ENCODE measurements at regions not wholly inside any gene's neighbourhood (a gene's known extent, or its start where the extent isn't known, plus 50 kb on each side); places are given as distances from the start of the nearest gene placed in this dataset.

- no peak for TF ChIP-seq POLR2A (IDR thresholded peaks at IDR 0.05)
- TF ChIP-seq EP300 (IDR thresholded peaks at IDR 0.05), result no peak
- no peak for TF ChIP-seq POLR2AphosphoS5 (IDR thresholded peaks at IDR 0.05)
- no peak for TF ChIP-seq CTCF (IDR thresholded peaks at IDR 0.05)
- Histone ChIP-seq H3K27ac (no peak overlapping the region), H3K4me1 (no peaks in the 10 kb centered on the region), H3K4me3 (no peak overlapping the region), H3K27me3 (no peaks in the 10 kb centered on the region), H3K36me3 (no peaks in the 10 kb centered on the region), H3K9me3 (no peaks in the 10 kb centered on the region)
- no peak for DNase-seq (ENCODE audit: low spot score in 2 of 2)
- 25% methylated on average over 1 of the region's 2 CpGs for WGBS
These were observed 352.9 kb upstream of the OR4E1 start for GRCh38 chr14:22026527-22026926.

DNA sequence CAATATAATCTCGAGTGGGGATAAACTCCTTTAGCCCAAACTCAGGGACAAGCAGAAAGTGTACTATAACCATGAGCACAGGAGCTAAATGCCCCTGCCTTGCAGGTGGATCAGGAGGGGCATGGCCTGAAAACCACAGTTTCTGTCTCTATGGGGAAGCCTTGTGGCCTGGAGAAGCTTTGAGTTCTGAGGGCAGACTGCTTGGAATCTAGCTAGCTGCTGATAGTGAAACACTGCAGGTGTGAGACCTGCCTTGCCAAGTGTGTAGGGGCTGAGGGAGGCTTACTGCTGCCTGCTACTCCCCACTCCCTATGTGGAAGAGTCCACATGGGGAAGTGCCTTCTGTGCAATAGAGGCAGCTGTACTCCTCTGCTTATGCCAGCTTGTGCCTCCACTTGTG is 352.3 kb upstream of the OR4E1 start:
- no peaks in the 10 kb centered on the region for H3K4me1 ChIP-seq
- H3K4me3 ChIP-seq, result no peak overlapping the region
- no peaks in the 10 kb centered on the region for H3K36me3 ChIP-seq
- no peaks in the 10 kb centered on the region for H3K9me3 ChIP-seq
- no peaks in the 10 kb centered on the region for H3K27me3 ChIP-seq
- 80% methylated on average over 1 of the region's 1 CpG for WGBS
- no peak for DNase-seq (ENCODE audit: low spot score in 2 of 2)
- TF ChIP-seq EP300 (IDR thresholded peaks at IDR 0.05) (no peak), POLR2AphosphoS5 (IDR thresholded peaks at IDR 0.05) (no peak), POLR2A (IDR thresholded peaks at IDR 0.05) (no peak), CTCF (IDR thresholded peaks at IDR 0.05) (no peak)
- no peak overlapping the region for H3K27ac ChIP-seq

GRCh38 chr14:22024137-22024536 is 350.5 kb upstream of the OR4E1 start:
- WGBS, result 17% methylated on average over 1 of the region's 1 CpG
- Histone ChIP-seq H3K36me3 (no peaks in the 10 kb centered on the region), H3K9me3 (no peaks in the 10 kb centered on the region), H3K4me3 (no peak overlapping the region), H3K4me1 (no peaks in the 10 kb centered on the region), H3K27me3 (no peaks in the 10 kb centered on the region), H3K27ac (no peak overlapping the region)
- no peak for DNase-seq (ENCODE audit: low spot score in 2 of 2)
- TF ChIP-seq EP300 (IDR thresholded peaks at IDR 0.05) (no peak), CTCF (IDR thresholded peaks at IDR 0.05) (no peak), POLR2A (IDR thresholded peaks at IDR 0.05) (no peak)

DNA sequence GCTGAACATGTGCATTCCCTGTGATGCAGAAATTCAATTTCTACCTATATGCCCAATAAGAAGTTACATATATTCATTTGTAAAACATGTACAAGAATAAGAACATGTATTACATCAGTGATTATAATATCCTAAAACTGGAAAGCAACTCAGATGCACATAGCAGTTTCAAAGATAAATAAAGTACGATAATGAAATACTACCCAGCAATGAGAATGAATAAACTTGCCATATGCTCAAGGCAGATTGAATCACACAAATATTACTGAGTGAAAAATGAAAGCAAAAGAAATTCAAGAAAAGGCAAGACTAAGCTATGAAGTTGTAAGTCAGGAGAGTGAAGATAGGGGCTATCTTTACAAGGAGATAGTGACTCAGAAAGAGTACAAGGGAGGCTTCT is 345.3 kb upstream of the OR4E1 start:
- Histone ChIP-seq H3K9me3 (no peaks in the 10 kb centered on the region), H3K4me1 (no peaks in the 10 kb centered on the region), H3K36me3 (no peaks in the 10 kb centered on the region), H3K27me3 (no peaks in the 10 kb centered on the region), H3K27ac (no peak overlapping the region), H3K4me3 (no peak overlapping the region)
- DNase-seq (ENCODE audit: low spot score in 2 of 2), result no peak
- WGBS, result 84% methylated on average over 1 of the region's 1 CpG
- no peak for TF ChIP-seq CTCF (IDR thresholded peaks at IDR 0.05)

GRCh38 chr14:22012452-22012851 is 338.8 kb upstream of the OR4E1 start:
- no peak for DNase-seq (ENCODE audit: low spot score in 2 of 2)
- TF ChIP-seq EP300 (IDR thresholded peaks at IDR 0.05) (no peak), CTCF (IDR thresholded peaks at IDR 0.05) (no peak), POLR2A (IDR thresholded peaks at IDR 0.05) (no peak), POLR2AphosphoS5 (IDR thresholded peaks at IDR 0.05) (no peak)
- Histone ChIP-seq H3K36me3 (no peaks in the 10 kb centered on the region), H3K9me3 (no peaks in the 10 kb centered on the region), H3K27ac (no peak overlapping the region), H3K27me3 (no peaks in the 10 kb centered on the region), H3K4me1 (no peaks in the 10 kb centered on the region), H3K4me3 (no peak overlapping the region)
- WGBS, result 57% methylated on average over 2 of the region's 3 CpGs
